GM12892 (cell line): ENCODE measurements at regions not wholly inside any gene's neighbourhood (a gene's known extent, or its start where the extent isn't known, plus 50 kb on each side); places are given as distances from the start of the nearest gene placed in this dataset.

Experiments used
- POLR2A ChIP-seq: IDR thresholded peaks from 2 replicates; pipeline ENCODE4 v1.6.1; 2011; ENCODE audit warnings: low read depth, low read length, control low read depth
- POLR2AphosphoS5 ChIP-seq: IDR thresholded peaks from 2 replicates; pipeline ENCODE4 v1.6.1; 2011; ENCODE audit warnings: low read depth, low read length, control low read depth

DNA sequence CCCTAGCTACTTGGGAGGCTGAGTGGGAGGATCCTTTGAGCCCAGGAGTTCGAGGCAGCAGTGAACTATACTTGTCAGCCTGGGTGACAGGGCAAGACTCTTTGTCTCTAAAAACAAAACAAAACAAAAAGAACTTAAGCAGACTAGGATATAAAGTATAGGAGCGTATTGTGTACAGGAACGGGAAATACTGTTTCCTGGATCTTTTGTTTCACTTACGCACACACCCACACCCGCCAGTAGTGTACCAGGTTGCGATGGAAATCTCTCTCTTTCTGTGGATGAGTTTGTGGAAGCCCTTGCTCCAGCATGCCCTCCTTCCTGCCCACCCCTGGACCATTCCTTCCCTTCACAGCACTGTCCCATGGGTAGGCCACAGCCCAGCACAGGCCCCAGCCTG, 136.3 kb downstream of the RPIA start:
- TF ChIP-seq POLR2AphosphoS5, result no peak
- TF ChIP-seq POLR2A, result no peak
